ENCODE measurements at regions not wholly inside any gene's neighbourhood (a gene's known extent, or its start where the extent isn't known, plus 50 kb on each side); places are given as distances from the start of the nearest gene placed in this dataset.

DNA sequence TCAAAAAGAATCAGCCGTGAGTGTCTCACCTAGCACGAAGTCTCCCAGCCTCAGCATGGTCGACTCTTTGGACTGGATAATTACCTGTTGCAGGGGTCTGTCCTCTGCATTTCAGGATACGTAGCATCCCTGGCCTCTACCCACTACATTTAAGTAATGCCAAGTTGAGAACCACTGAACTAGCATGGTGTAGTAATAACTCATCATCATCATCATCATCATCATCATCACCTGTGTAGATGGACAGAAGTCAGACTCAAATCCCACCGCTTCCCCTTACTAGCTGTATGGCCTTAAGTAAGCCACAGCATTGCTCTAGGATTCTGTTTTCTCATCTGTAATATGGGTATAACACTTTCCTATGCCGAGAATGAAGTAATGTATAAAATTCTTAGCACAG is 373.1 kb upstream of the XYLT1 start:
- TF ChIP-seq TAF1 (IDR thresholded peaks at IDR 0.05; ENCODE audit: low read depth) (no peak), TCF12 (IDR thresholded peaks at IDR 0.05; ENCODE audit: low read depth) (no peak), YY1 (IDR thresholded peaks at IDR 0.05; ENCODE audit: low read depth) (no peak), MAX (IDR thresholded peaks at IDR 0.05) (no peak), EP300 (IDR thresholded peaks at IDR 0.05; ENCODE audit: borderline replicate concordance) (no peak), CEBPB (IDR thresholded peaks at IDR 0.05) (no peak), RAD21 (IDR thresholded peaks at IDR 0.05; ENCODE audit: low read depth) (no peak), CREB1 (IDR thresholded peaks at IDR 0.05; ENCODE audit: low read depth) (no peak), ZBTB7A (IDR thresholded peaks at IDR 0.05; ENCODE audit: low read depth) (no peak), REST (IDR thresholded peaks at IDR 0.05; ENCODE audit: low read depth) (no peak)

Measured in Ishikawa (cell line).